ENCODE measurements at regions not wholly inside any gene's neighbourhood (a gene's known extent, or its start where the extent isn't known, plus 50 kb on each side); places are given as distances from the start of the nearest gene placed in this dataset.

- Histone ChIP-seq H3K4me3 (ENCODE audit: low read depth, low read length) (no peak overlapping the region), H3K27me3 (ENCODE audit: control insufficient read depth, insufficient read depth, low read length) (no peaks in the 10 kb centered on the region), H3K36me3 (ENCODE audit: control insufficient read depth, insufficient read depth, low read length) (no peaks in the 10 kb centered on the region)
- no peak for TF ChIP-seq CTCF (IDR thresholded peaks at IDR 0.05; ENCODE audit: insufficient read depth, low read length, severe bottlenecking)
- FAIRE-seq (peak; percentile 13), DNase-seq (ENCODE audit: low read depth) (no peak)
These were observed 146.7 kb upstream of the SPOCK3 start for GRCh38 chr4:167380964-167381363.

- TF ChIP-seq CTCF (IDR thresholded peaks at IDR 0.05; ENCODE audit: insufficient read depth, low read length, severe bottlenecking) = no peak
- no peak for FAIRE-seq
- Histone ChIP-seq H3K27me3 (ENCODE audit: control insufficient read depth, insufficient read depth, low read length) (no peaks in the 10 kb centered on the region), H3K4me3 (ENCODE audit: low read depth, low read length) (no peak overlapping the region), H3K36me3 (ENCODE audit: control insufficient read depth, insufficient read depth, low read length) (no peaks in the 10 kb centered on the region)
- no peak for DNase-seq (ENCODE audit: low read depth)
These were observed 149.0 kb upstream of the SPOCK3 start for GRCh38 chr4:167383291-167383690.

GRCh38 chr4:167397586-167397985 lies 163.3 kb upstream of the SPOCK3 start:
- Histone ChIP-seq H3K36me3 (ENCODE audit: control insufficient read depth, insufficient read depth, low read length) (no peaks in the 10 kb centered on the region), H3K4me3 (ENCODE audit: low read depth, low read length) (no peak overlapping the region), H3K27me3 (ENCODE audit: control insufficient read depth, insufficient read depth, low read length) (no peaks in the 10 kb centered on the region)
- no peak for TF ChIP-seq CTCF (IDR thresholded peaks at IDR 0.05; ENCODE audit: insufficient read depth, low read length, severe bottlenecking)
- DNase-seq (ENCODE audit: low read depth) (no peak), FAIRE-seq (no peak)

GRCh38 chr4:167399201-167399600 lies 164.9 kb upstream of the SPOCK3 start:
- DNase-seq (ENCODE audit: low read depth) = no peak
- TF ChIP-seq CTCF (IDR thresholded peaks at IDR 0.05; ENCODE audit: insufficient read depth, low read length, severe bottlenecking) = no peak
- H3K36me3 ChIP-seq (ENCODE audit: control insufficient read depth, insufficient read depth, low read length) = no peaks in the 10 kb centered on the region
- no peak overlapping the region for H3K4me3 ChIP-seq (ENCODE audit: low read depth, low read length)
- no peak for FAIRE-seq
- no peaks in the 10 kb centered on the region for H3K27me3 ChIP-seq (ENCODE audit: control insufficient read depth, insufficient read depth, low read length)

GRCh38 chr4:167406181-167406580 lies 171.9 kb upstream of the SPOCK3 start:
- DNase-seq (ENCODE audit: low read depth) (no peak), FAIRE-seq (no peak)
- no peak for TF ChIP-seq CTCF (IDR thresholded peaks at IDR 0.05; ENCODE audit: insufficient read depth, low read length, severe bottlenecking)
- H3K4me3 ChIP-seq (ENCODE audit: low read depth, low read length) = no peak overlapping the region
- H3K27me3 ChIP-seq (ENCODE audit: control insufficient read depth, insufficient read depth, low read length) = no peaks in the 10 kb centered on the region
- H3K36me3 ChIP-seq (ENCODE audit: control insufficient read depth, insufficient read depth, low read length) = no peaks in the 10 kb centered on the region

- Histone ChIP-seq H3K4me3 (ENCODE audit: low read depth, low read length) (no peak overlapping the region), H3K27me3 (ENCODE audit: control insufficient read depth, insufficient read depth, low read length) (no peaks in the 10 kb centered on the region), H3K36me3 (ENCODE audit: control insufficient read depth, insufficient read depth, low read length) (no peaks in the 10 kb centered on the region)
- DNase-seq (ENCODE audit: low read depth) = no peak
- TF ChIP-seq CTCF (IDR thresholded peaks at IDR 0.05; ENCODE audit: insufficient read depth, low read length, severe bottlenecking) = no peak
- FAIRE-seq = no peak
These were observed 181.2 kb upstream of the SPOCK3 start for GRCh38 chr4:167415461-167415860.
